ENCODE measurements at regions not wholly inside any gene's neighbourhood (a gene's known extent, or its start where the extent isn't known, plus 50 kb on each side); places are given as distances from the start of the nearest gene placed in this dataset.

- Histone ChIP-seq H3K4me3 (no peak overlapping the region), H3K27ac (ENCODE audit: low read depth in 1 of 2, low read length in 1 of 2) (no peak overlapping the region), H3K27me3 (ENCODE audit: control insufficient read depth in 3 of 3, insufficient read depth in 3 of 3, low read length in 2 of 3) (no peaks in the 10 kb centered on the region), H3K36me3 (ENCODE audit: control insufficient read depth in 4 of 4, insufficient read depth in 4 of 4, low read length in 4 of 4) (no peaks in the 10 kb centered on the region), H3K4me1 (ENCODE audit: control insufficient read depth in 5 of 5, insufficient read depth in 5 of 5, low read length in 5 of 5) (no peaks in the 10 kb centered on the region), H3K9ac (ENCODE audit: insufficient read depth in 1 of 2, low read length in 2 of 2) (no peak overlapping the region), H3K9me3 (ENCODE audit: control insufficient read depth in 4 of 4, insufficient read depth in 3 of 4, low read length in 3 of 4) (peaks cover 0 to 4% (median 0%) of the 10 kb centered on the region in 4 donors)
- WGBS, 2 donors = 70 to 83% methylated on average over 1 of the region's 1 CpG
- ATAC-seq (ENCODE audit: insufficient read depth, low FRiP score) = no peak
- DNase-seq = no peak
- no peak for TF ChIP-seq CTCF (IDR thresholded peaks at IDR 0.05; ENCODE audit: control extremely low read depth, extremely low read depth)
Observed at GRCh38 chr7:109868215-109868860, 1222.6 kb upstream of the LRRN3 start.

- ATAC-seq (ENCODE audit: insufficient read depth, low FRiP score) (no peak), DNase-seq (no peak)
- no peaks in the 10 kb centered on the region for H3K9me3 ChIP-seq (ENCODE audit: control insufficient read depth in 4 of 4, insufficient read depth in 3 of 4, low read length in 3 of 4)
- H3K27me3 ChIP-seq (ENCODE audit: control insufficient read depth in 3 of 3, insufficient read depth in 3 of 3, low read length in 2 of 3) = no peaks in the 10 kb centered on the region
- H3K4me3 ChIP-seq = no peak overlapping the region
- TF ChIP-seq CTCF (IDR thresholded peaks at IDR 0.05; ENCODE audit: control extremely low read depth, extremely low read depth) = no peak
- no peaks in the 10 kb centered on the region for H3K36me3 ChIP-seq (ENCODE audit: control insufficient read depth in 4 of 4, insufficient read depth in 4 of 4, low read length in 4 of 4)
- whole genome bisulfite sequencing, 2 donors = 54 to 63% methylated on average over 4 of the region's 4 CpGs
- H3K27ac ChIP-seq (ENCODE audit: low read depth in 1 of 2, low read length in 1 of 2) = no peak overlapping the region
- no peaks in the 10 kb centered on the region for H3K4me1 ChIP-seq (ENCODE audit: control insufficient read depth in 5 of 5, insufficient read depth in 5 of 5, low read length in 5 of 5)
- no peak overlapping the region for H3K9ac ChIP-seq (ENCODE audit: insufficient read depth in 1 of 2, low read length in 2 of 2)
Observed at GRCh38 chr7:109873296-109873695, 1217.6 kb upstream of the LRRN3 start.

- no peak for TF ChIP-seq CTCF (IDR thresholded peaks at IDR 0.05; ENCODE audit: control extremely low read depth, extremely low read depth)
- DNase-seq (peak in 1 of 3 donors; percentile 11), ATAC-seq (ENCODE audit: insufficient read depth, low FRiP score) (no peak)
- Histone ChIP-seq H3K27ac (ENCODE audit: low read depth in 1 of 2, low read length in 1 of 2) (no peak overlapping the region), H3K9ac (ENCODE audit: insufficient read depth in 1 of 2, low read length in 2 of 2) (no peak overlapping the region), H3K4me3 (no peak overlapping the region), H3K9me3 (ENCODE audit: control insufficient read depth in 4 of 4, insufficient read depth in 3 of 4, low read length in 3 of 4) (no peaks in the 10 kb centered on the region), H3K36me3 (ENCODE audit: control insufficient read depth in 4 of 4, insufficient read depth in 4 of 4, low read length in 4 of 4) (no peaks in the 10 kb centered on the region), H3K27me3 (ENCODE audit: control insufficient read depth in 3 of 3, insufficient read depth in 3 of 3, low read length in 2 of 3) (no peaks in the 10 kb centered on the region), H3K4me1 (ENCODE audit: control insufficient read depth in 5 of 5, insufficient read depth in 5 of 5, low read length in 5 of 5) (no peaks in the 10 kb centered on the region)
- WGBS, 2 donors = 59 to 65% methylated on average over 4 of the region's 4 CpGs
Observed at GRCh38 chr7:109879287-109879828, 1211.6 kb upstream of the LRRN3 start.
